Kidney epithelial cell (primary cell): ENCODE measurements at regions not wholly inside any gene's neighbourhood (a gene's known extent, or its start where the extent isn't known, plus 50 kb on each side); places are given as distances from the start of the nearest gene placed in this dataset.
"Not testable (repeated sequence)": the region's sequence is repeated elsewhere in the genome, so short reads cannot be mapped to it uniquely, and the experiment has no call there.

Experiments used
- DNase-seq: peaks from one replicate; pipeline ENCODE4 v3.0.0-alpha.2; 2010; ENCODE audit warnings: low read depth
- H3K27me3 ChIP-seq: 2 replicates; pipeline ENCODE4 v1.6.0; 2011; ENCODE audit warnings: low read length; ENCODE audit not compliant: control insufficient read depth, insufficient read depth
- H3K36me3 ChIP-seq: 2 replicates; pipeline ENCODE4 v1.5.1; 2011; ENCODE audit warnings: low read length; ENCODE audit not compliant: control insufficient read depth, insufficient read depth
- H3K4me3 ChIP-seq: 2 replicates; pipeline ENCODE4 v1.5.1; 2011; ENCODE audit warnings: low read depth, mild to moderate bottlenecking, control low read depth, low read length
- CTCF ChIP-seq: IDR thresholded peaks from 2 replicates; pipeline ENCODE4 v1.5.1; 2011; ENCODE audit warnings: mild to moderate bottlenecking, moderate library complexity, low read length, control low read depth, inconsistent platforms; ENCODE audit not compliant: insufficient read depth, poor library complexity, severe bottlenecking

DNA sequence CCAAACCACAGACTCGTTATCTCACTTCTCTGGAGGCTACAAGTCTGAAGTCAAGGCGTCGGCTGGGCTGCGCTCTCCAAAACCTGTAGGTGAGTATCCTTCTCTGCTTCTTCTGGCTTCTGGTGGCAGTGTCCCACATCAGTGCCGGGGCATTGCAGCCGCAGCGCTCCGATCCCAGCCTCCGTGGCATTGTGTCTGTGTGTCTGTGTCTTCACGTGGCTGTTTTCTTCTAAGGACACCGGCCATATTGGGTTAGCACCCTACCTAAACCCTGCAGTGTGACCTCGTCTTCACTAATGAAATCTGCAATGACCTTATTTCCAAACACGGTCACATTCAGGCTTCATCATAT is 584.9 kb upstream of the COBL start:
- no peaks in the 10 kb centered on the region for H3K27me3 ChIP-seq

GRCh38 chr7:51900755-51901488 is 584.3 kb upstream of the COBL start:
- not testable (repeated sequence) for H3K36me3 ChIP-seq, H3K4me3 ChIP-seq, DNase-seq, H3K27me3 ChIP-seq

More for the DNA sequence above, 584.9 kb upstream of the COBL start:
- Histone ChIP-seq H3K4me3 (no peak overlapping the region), H3K36me3 (no peaks in the 10 kb centered on the region)
- no peak for DNase-seq
- TF ChIP-seq CTCF = no peak

- no peak for DNase-seq
- Histone ChIP-seq H3K27me3 (no peaks in the 10 kb centered on the region), H3K4me3 (no peak overlapping the region), H3K36me3 (no peaks in the 10 kb centered on the region)
- TF ChIP-seq CTCF = no peak
These were observed 583.0 kb upstream of the COBL start for GRCh38 chr7:51899611-51900010.

- no peak for TF ChIP-seq CTCF
- H3K36me3 ChIP-seq = no peaks in the 10 kb centered on the region
- no peaks in the 10 kb centered on the region for H3K27me3 ChIP-seq
- no peak for DNase-seq
- H3K4me3 ChIP-seq = no peak overlapping the region
These were observed 565.8 kb upstream of the COBL start for GRCh38 chr7:51882412-51882811.

DNA sequence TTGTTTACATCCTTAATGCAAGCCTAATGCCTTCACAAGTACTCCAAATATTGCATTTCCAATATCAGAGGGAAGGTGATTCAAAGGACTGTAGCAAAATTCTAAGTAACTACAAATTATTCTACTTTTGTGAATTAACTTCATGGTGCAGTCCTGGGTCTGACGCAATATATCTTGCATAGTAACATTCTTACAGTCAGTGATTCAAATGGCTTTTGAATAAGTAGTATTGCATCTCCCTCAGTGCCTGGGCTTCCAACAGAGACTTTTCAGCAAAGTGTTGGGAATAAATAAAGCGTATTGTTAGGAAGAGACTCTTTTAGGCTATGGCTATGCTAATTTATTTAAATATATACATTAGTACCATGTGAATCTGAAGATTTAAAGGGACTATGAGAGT is 564.7 kb upstream of the COBL start:
- H3K4me3 ChIP-seq = no peak overlapping the region
- no peaks in the 10 kb centered on the region for H3K27me3 ChIP-seq
- no peak for DNase-seq
- H3K36me3 ChIP-seq = no peaks in the 10 kb centered on the region
- no peak for TF ChIP-seq CTCF

DNA sequence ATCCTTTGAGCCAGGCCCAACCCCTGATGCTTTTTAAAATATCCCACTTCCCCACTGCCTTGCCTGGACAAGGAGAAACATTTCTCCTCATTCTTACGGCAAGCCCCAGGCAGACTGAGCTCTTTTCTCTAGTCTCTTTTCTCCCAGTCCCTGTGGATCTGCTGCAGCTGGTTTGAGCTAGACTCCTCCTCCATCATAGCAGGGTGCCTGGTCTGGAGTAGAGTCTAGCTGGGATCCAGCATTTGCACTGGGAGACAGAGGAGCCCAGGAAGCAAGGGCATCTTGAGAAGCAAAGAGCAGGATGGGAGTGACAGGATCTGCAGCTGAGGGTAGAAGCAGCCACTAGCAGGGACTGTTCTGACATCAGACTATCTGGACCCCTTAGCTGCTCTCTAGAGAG is 562.3 kb upstream of the COBL start:
- TF ChIP-seq CTCF = no peak
- DNase-seq = no peak

More for the DNA sequence above, 562.3 kb upstream of the COBL start:
- no peaks in the 10 kb centered on the region for H3K27me3 ChIP-seq
- H3K4me3 ChIP-seq = no peak overlapping the region
- no peaks in the 10 kb centered on the region for H3K36me3 ChIP-seq
